H1 (cell line): ENCODE measurements at regions not wholly inside any gene's neighbourhood (a gene's known extent, or its start where the extent isn't known, plus 50 kb on each side); places are given as distances from the start of the nearest gene placed in this dataset.

Experiments used
- CEBPB ChIP-seq: IDR thresholded peaks from 2 replicates; pipeline ENCODE4 v1.6.1; 2012; ENCODE audit warnings: low read depth, low read length
- CHD2 ChIP-seq: IDR thresholded peaks from 2 replicates; pipeline ENCODE4 v1.6.1; 2012; ENCODE audit warnings: low read length, improper control_type of control experiment
- CTCF ChIP-seq, 3 experiments: IDR thresholded peaks; 1 replicate in 2 of 3; 2 replicates in 1 of 3; pipeline versions ENCODE4 v1.5.1 to v1.6.1; 2011; ENCODE audit warnings: low read length in 3 of 3, mild to moderate bottlenecking in 3 of 3, inconsistent platforms in 2 of 3, low read depth in 1 of 3, moderate library complexity in 1 of 3; ENCODE audit not compliant: insufficient read depth in 1 of 3; ENCODE audit errors: control extremely low read depth in 1 of 3
- EP300 ChIP-seq, 2 experiments: IDR thresholded peaks; 1 replicate in 1 of 2; 2 replicates in 1 of 2; pipeline ENCODE4 v1.6.1; 2011 to 2012; ENCODE audit warnings: low read depth in 2 of 2, low read length in 2 of 2, mild to moderate bottlenecking in 2 of 2, borderline replicate concordance in 1 of 2, inconsistent platforms in 1 of 2, moderate library complexity in 1 of 2
- EZH2 ChIP-seq: fragments of 200-600 bp; sonication (generic); IDR thresholded peaks from 2 replicates; pipeline ENCODE4 v1.7.1; 2012; ENCODE audit warnings: low read depth, mild to moderate bottlenecking, moderate library complexity, low read length, inconsistent platforms; ENCODE audit not compliant: severe bottlenecking
- KDM1A ChIP-seq: fragments of 200-600, 300-600 bp; sonication (generic); IDR thresholded peaks from 2 replicates; pipeline ENCODE4 v1.7.1; 2016; ENCODE audit warnings: mild to moderate bottlenecking, low read length, borderline replicate concordance
- POLR2A ChIP-seq, 2 experiments: IDR thresholded peaks; 1 replicate in 1 of 2; 2 replicates in 1 of 2; pipeline ENCODE4 v1.6.1; 2011; ENCODE audit warnings: low read depth in 2 of 2, low read length in 2 of 2, mild to moderate bottlenecking in 2 of 2; ENCODE audit errors: control extremely low read depth in 1 of 2
- POLR2AphosphoS5 ChIP-seq: IDR thresholded peaks from 2 replicates; pipeline ENCODE4 v1.6.1; 2011; ENCODE audit warnings: low read depth, low read length
- RBBP5 ChIP-seq: IDR thresholded peaks from 2 replicates; pipeline ENCODE4 v1.7.1; 2012; ENCODE audit warnings: low read depth, mild to moderate bottlenecking, inconsistent platforms, low read length, moderate library complexity, borderline replicate concordance
- TAF1 ChIP-seq: IDR thresholded peaks from 2 replicates; pipeline ENCODE4 v1.6.1; 2011; ENCODE audit warnings: mild to moderate bottlenecking, low read depth, low read length
- USF2 ChIP-seq: IDR thresholded peaks from 2 replicates; pipeline ENCODE4 v1.6.1; 2011; ENCODE audit warnings: low read length, improper control_type of control experiment
- YY1 ChIP-seq: IDR thresholded peaks from 2 replicates; pipeline ENCODE4 v1.6.1; 2011; ENCODE audit warnings: low read depth, mild to moderate bottlenecking, low read length

- no peak for TF ChIP-seq EZH2
- no peak for TF ChIP-seq CHD2
- TF ChIP-seq CTCF (IDR thresholded peaks at IDR 0.05; ENCODE audit: control extremely low read depth in 1 of 3, insufficient read depth in 1 of 3, low read depth in 1 of 3, low read length in 3 of 3), result no peak
- TF ChIP-seq POLR2A (IDR thresholded peaks at IDR 0.05; ENCODE audit: control extremely low read depth in 1 of 2, low read depth in 2 of 2, low read length in 2 of 2), result no peak
- TF ChIP-seq POLR2AphosphoS5, result no peak
- TF ChIP-seq CEBPB, result no peak
- no peak for TF ChIP-seq KDM1A
- TF ChIP-seq YY1, result no peak
- no peak for TF ChIP-seq EP300 (IDR thresholded peaks at IDR 0.05; ENCODE audit: borderline replicate concordance in 1 of 2, low read depth in 2 of 2, low read length in 2 of 2)
- no peak for TF ChIP-seq RBBP5
- no peak for TF ChIP-seq TAF1
- no peak for TF ChIP-seq USF2
Measured at GRCh38 chr3:106125321-106125720, 256.5 kb upstream of the CBLB start.
